Pulmonary artery endothelial cell (primary cell): ENCODE measurements at regions not wholly inside any gene's neighbourhood (a gene's known extent, or its start where the extent isn't known, plus 50 kb on each side); places are given as distances from the start of the nearest gene placed in this dataset.

Source experiments
- DNase-seq: peaks from one replicate; pipeline ENCODE4 v3.0.0-alpha.2; 2011; ENCODE audit warnings: low read depth, low spot score

GRCh38 chr10:131010965-131011575 is 300.5 kb downstream of the TCERG1L start:
- no peak for DNase-seq

GRCh38 chr10:131011936-131012640 is 299.4 kb downstream of the TCERG1L start:
- no peak for DNase-seq

- no peak for DNase-seq
Observed at GRCh38 chr10:131012641-131012985, 298.9 kb downstream of the TCERG1L start.

- DNase-seq: no peak
Observed at GRCh38 chr10:131013281-131013912, 298.1 kb downstream of the TCERG1L start.

DNA sequence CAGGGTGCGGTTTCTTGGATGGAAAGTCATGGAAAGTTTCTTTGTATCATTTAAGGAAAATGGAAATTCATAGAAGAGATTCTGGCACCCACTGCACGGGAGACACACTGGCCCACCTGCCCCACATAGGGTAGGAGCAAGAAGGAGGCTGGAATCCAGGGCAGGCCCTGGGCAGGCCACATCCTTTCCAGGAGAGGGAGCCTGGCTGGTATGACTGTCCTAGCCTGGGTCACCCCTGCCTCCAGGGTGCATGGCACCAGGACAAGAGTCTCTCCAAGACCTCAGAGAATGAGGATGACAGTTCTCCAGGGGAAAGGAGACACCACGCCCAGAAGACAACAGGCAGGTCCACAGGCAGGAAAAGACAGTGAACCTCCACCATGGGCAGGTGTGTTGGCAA is 297.2 kb downstream of the TCERG1L start:
- DNase-seq: no peak

DNA sequence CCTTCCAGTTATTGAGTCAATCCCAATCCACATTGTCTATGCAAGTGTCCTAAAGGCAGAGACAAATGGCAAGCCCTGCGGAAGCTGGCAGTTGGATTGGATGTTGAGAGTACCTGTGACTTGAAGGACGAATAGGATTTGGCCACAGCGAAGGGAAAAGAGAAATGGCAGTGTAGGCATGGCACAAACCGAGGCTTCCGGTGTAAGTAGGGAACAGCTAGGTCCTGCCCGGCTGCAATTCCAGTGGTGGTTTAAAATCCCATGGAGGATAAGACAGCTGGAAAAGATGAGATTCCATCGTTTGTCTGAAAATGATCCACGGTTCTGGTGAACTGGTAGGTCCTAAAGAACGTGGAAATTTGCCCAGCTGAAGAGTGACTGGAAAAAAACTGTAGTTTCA is 296.2 kb downstream of the TCERG1L start:
- no peak for DNase-seq

DNA sequence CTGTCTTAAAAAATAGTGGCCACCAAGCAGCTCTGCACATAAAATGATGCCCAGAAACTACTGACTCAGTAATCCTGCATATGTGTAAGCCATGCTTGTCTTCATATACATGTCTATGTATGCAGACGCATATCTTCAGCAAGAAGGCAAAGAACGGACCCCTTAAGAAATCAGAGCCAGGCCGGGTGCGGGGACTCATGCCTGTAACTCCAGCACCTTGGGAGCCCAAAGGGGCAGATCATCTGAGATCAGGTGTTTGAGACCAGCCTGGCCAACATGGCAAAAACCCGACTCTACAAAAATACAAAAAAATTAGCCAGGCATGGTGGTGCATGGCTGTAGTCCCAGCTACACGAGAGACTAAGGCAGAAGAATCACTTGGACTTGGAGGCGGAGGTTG is 295.0 kb downstream of the TCERG1L start:
- no peak for DNase-seq

DNA sequence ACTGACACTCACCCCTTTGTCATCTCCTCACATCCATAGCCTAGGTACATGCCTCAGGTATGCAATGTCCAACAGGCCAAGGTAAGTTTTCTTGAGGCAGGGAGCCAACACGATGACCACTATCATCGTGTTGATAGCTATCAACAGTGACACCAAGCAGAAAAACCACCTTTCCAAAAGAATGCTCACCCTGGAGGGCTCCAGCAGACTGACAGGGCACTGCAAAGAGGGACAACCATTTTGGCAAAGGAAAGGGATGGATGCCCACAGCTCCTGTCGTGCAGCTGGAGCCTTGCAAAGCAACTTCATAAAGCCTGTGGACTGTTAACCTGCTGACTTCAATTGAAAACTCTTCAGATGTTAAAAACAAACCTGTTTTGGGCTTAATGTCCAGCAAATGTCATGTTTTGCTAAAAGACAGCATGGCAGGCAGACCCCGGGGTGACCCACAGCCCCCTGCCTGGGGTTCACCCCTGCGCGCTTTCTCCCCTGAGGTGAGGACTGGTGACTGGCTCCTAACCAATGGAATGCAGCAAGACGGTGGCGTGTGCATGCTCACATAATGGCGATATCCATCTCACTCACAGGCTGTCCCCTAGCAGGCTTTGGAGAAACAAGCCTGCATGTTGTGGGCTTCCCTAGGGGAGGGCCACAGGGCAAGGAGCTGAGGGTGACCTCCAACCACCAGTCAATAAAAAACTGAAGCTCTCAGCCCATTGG is 293.8 kb downstream of the TCERG1L start:
- DNase-seq: no peak

- no peak for DNase-seq
Observed at GRCh38 chr10:131018886-131019500, 292.5 kb downstream of the TCERG1L start.

- DNase-seq: no peak
Observed at GRCh38 chr10:131019696-131020095, 291.8 kb downstream of the TCERG1L start.

- no peak for DNase-seq
Observed at GRCh38 chr10:131020775-131021174, 290.7 kb downstream of the TCERG1L start.

- DNase-seq: no peak
Observed at GRCh38 chr10:131021246-131021895, 290.1 kb downstream of the TCERG1L start.

- DNase-seq: no peak
Observed at GRCh38 chr10:131021969-131022368, 289.6 kb downstream of the TCERG1L start.

GRCh38 chr10:131022369-131022768 is 289.2 kb downstream of the TCERG1L start:
- DNase-seq: no peak

DNA sequence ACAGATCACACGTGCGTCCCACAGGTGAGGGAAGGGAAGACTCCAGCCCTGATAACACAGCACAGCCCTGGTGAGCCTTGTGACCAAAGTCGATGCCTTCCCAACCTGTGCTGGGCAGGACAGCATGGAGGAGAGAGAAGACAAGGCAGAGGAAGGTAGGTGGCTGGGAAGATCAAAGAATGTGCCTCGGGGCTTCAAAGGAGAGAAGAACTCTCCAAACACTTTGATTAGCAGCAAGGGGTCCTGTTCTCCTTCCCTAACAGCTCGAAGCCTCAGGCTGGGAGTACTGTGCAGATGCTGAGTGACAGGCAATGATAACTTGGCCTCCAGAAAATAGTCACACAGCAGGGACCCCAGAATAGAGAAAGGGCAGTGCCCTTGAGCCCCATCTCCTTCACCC is 288.5 kb downstream of the TCERG1L start:
- no peak for DNase-seq

- DNase-seq: no peak
Observed at GRCh38 chr10:131024259-131025131, 287.0 kb downstream of the TCERG1L start.

- DNase-seq: no peak
Observed at GRCh38 chr10:131025333-131025732, 286.2 kb downstream of the TCERG1L start.

DNA sequence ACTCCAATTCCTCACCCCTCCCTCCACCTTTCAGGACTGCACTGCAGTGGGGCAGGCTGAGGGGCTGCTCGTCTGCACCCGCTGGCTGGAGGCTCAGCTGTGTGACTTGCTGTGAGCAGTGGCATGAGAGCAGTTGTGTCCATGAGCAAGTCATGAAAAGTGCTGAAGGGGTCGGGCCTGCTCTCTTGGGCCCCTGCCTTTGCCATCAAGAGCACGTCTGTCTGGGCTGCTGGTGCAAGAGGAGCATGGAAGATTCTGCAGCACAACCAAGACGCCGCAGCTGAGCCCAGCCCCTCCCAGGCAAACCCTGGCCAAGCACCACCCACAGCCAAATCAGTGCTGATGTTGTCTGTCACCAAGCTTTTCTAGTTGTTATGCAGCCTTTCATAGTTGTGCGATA is 284.3 kb downstream of the TCERG1L start:
- no peak for DNase-seq

DNA sequence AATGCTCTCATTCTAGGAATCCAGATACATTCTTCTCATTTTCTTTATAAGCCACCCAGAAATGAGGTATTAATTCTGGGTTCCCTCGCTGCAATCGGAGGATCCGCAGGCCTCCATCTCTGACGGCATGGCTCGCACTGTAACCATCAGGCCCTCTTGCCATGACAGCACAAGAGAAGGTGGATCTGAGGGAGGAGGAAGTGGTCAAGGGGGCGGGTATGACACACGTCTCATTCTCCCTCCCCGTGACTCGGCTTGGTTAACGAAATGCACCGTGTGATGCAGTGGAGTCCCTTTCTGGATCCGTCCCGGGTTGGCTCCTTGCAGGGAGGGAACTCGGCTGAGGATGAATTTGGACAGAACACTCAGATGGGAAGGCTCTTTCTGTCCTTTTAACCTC is 280.2 kb downstream of the TCERG1L start:
- DNase-seq: no peak
